NOMO-1 treated with dmso at 0.1 percent for 144 hours (cell line): ENCODE measurements at regions not wholly inside any gene's neighbourhood (a gene's known extent, or its start where the extent isn't known, plus 50 kb on each side); places are given as distances from the start of the nearest gene placed in this dataset.
"Not testable (repeated sequence)": the region's sequence is repeated elsewhere in the genome, so short reads cannot be mapped to it uniquely, and the experiment has no call there.

Experiments used
- DNase-seq: peaks from one replicate; lab custom pipeline; 2025; ENCODE audit not compliant: unreplicated experiment; lab: John Stamatoyannopoulos, UW

DNA sequence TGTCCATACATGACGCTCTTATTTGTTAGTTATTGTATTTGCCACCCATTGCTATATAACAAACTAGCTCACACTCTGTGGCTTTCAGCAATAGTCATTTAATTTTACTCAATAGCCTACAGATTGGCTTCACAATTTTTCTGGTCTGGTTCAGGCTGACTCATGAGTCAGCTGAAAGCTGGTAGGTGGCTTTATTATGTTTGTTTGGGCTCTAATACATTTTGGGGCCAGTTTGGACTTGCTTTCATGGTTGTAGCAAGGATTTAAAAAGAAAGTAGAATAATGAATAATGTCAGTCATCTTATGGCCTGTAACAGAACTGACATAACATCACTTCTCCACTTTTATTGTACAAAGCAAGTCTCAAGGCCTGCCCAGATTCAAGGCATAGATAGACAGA lies 338.7 kb downstream of the LRRIQ3 start:
- DNase-seq, result no peak

DNA sequence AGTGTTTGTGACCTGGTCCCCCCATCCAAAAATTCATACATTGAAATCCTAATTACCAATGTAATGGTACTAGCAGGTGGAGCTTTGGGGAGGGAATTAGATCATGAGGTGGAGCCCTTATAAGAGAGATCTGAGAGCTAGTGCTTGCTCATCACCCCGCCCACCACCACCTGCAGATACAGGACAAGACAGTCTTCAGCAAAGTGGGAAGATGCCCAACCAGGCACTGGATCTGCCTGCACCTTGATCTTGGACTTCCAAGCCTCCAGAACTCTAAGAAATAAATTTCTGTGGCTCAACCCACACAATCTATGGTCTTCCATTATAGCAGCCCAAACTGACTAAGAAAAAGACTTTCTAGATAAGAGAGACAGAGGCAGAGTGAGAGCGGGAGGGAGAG lies 343.4 kb downstream of the LRRIQ3 start:
- no peak for DNase-seq

DNA sequence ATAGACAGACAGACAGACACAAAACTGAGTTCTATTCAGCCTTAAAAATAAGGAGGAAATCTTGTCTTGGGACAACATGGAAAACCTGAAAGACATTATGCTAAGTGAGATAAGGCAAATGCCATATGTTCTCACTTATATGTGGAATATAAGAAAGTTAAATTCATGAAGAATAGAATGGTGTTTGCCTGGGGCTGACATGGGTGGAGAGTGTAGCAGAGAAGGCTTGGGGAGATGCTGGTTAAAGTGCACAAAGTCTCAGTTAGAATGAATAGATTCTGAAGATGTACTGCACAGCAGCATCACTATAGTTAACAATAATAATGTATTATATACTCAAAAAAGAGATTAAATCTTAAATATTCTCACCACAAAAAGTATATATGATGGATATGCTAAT lies 355.5 kb downstream of the LRRIQ3 start:
- DNase-seq, result no peak

- no peak for DNase-seq
Observed at GRCh38 chr1:73839922-73840321, 358.1 kb downstream of the LRRIQ3 start.

DNA sequence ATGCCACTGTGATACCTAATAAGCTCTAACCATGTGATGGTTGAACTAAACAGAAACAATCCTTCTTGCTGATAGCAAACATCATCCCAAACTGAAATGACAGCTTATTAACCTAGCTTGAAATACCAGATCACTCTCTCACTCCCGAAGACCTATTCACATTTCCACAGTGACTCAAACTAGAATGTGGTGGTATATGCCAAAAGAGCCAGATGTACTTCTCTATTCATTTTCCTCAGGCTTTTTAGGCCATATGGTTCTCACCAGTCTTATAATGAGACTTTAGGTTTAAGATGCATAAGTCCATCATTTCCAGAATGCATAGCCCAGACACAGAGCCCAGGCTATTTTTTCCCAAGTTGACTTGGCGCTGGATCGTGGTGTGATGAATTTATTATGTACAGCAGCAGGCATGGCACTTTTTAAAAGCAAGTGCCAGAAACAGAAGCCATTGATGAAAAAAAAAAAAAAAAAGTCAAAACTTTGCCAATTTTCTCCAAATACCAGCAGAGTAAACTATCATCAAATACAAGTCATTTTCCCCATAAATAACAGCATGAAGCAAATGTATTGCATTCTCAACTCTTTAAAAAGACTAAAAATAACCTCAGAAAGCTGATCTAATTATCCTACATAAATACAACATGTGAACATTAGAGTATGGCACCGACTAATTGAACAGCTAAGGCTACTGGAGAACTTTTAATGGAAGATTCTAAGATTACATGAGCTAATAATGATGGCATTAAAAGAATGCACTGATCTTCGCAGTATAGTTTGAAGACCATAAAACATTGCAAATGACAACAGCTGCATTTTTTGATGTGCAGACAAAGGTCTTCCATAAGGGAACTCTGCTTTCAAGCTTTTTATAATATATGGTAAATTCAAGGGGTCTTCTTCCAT lies 365.4 kb downstream of the LRRIQ3 start:
- DNase-seq, result no peak

DNA sequence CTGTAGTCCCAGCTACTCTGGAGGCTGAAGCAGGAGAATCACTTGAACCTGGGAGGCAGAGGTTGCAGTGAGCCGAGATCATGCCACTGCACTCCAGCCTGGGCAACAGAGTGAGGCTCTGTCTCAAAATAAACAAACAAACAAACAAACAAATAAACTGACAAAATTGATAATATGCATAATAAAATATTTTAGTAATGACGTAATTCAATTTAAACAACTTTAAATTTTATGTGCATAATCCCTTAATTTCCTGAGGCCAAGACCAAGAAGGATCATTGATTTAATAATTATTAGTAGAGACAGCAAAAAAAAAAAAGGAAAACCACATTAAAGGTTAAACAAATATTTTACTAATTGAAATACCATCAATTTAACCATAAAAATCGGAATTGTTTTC lies 370.7 kb downstream of the LRRIQ3 start:
- DNase-seq, result not testable (repeated sequence)

GRCh38 chr1:73824065-73824464 lies 373.9 kb downstream of the LRRIQ3 start:
- no peak for DNase-seq

DNA sequence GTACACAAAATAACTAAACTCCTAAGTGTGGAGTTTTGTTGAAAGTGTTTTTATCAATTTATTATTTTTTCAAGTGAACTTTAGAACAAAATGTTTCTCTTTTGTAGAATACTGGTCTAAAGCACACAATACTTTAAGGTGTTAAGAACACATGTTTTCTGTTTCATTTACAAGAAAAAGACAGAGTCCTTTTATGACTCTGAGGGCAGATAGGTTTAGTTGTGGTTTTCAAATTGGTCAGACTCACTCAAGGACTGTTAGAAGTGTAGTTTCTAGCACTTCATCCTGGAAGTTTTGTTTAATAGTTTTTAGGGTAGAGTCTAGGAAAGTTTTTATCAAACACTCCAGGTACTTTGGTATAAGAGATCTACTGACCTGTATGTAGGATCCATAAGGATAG lies 376.5 kb downstream of the LRRIQ3 start:
- no peak for DNase-seq

GRCh38 chr1:73820843-73821242 lies 377.1 kb downstream of the LRRIQ3 start:
- DNase-seq, result no peak

GRCh38 chr1:73813716-73814115 lies 384.3 kb downstream of the LRRIQ3 start:
- no peak for DNase-seq

- DNase-seq, result no peak
Observed at GRCh38 chr1:73813236-73813635, 384.7 kb downstream of the LRRIQ3 start.

GRCh38 chr1:73811798-73812197 lies 386.2 kb downstream of the LRRIQ3 start:
- DNase-seq, result no peak

- no peak for DNase-seq
Observed at GRCh38 chr1:73804935-73805334, 393.0 kb downstream of the LRRIQ3 start.

GRCh38 chr1:73803380-73803779 lies 394.6 kb downstream of the LRRIQ3 start:
- DNase-seq, result no peak

GRCh38 chr1:73801912-73802429 lies 396.0 kb downstream of the LRRIQ3 start:
- no peak for DNase-seq

- DNase-seq, result no peak
Observed at GRCh38 chr1:73800376-73800775, 397.6 kb downstream of the LRRIQ3 start.

- DNase-seq, result no peak
Observed at GRCh38 chr1:73789965-73790364, 408.0 kb downstream of the LRRIQ3 start.

GRCh38 chr1:73784026-73784425 lies 413.9 kb downstream of the LRRIQ3 start:
- no peak for DNase-seq

DNA sequence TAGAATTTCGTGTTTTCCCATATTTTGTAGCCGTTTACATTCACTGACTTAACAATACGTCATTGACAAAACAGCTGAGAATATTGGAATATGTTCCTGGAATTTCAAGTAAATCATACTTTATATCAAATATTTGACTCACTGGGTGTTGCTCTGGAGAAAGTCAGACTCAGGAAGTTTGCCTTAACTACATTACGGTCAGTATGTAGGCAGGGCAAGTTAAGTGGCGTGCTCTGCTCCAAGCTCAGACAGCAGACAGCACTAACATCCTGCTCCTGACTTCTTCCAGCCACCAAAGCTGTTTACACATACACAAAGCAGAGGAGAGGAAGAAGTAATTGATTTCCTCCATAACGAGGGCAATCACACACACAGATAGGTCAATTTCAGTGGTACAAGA lies 414.6 kb downstream of the LRRIQ3 start:
- DNase-seq, result no peak

DNA sequence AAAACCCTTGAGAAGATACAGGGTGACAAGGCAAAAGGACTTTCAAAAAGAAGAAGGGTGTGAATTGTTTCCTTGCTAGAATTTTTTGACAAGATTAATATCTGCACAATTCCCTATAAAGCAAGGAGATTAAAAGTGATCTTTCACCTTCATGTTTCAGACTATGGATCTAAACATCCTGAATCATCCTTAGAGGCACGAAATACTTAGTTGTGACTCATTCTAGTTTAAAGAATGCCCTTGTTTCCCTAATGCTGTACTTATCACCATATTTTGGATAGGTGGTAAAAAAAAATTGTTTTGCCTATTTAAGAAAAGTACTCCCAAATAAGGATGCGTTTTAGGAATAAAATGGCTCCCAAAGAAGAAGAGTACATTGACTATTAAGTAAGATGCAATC lies 415.1 kb downstream of the LRRIQ3 start:
- no peak for DNase-seq

- no peak for DNase-seq
Observed at GRCh38 chr1:73781251-73781650, 416.7 kb downstream of the LRRIQ3 start.

DNA sequence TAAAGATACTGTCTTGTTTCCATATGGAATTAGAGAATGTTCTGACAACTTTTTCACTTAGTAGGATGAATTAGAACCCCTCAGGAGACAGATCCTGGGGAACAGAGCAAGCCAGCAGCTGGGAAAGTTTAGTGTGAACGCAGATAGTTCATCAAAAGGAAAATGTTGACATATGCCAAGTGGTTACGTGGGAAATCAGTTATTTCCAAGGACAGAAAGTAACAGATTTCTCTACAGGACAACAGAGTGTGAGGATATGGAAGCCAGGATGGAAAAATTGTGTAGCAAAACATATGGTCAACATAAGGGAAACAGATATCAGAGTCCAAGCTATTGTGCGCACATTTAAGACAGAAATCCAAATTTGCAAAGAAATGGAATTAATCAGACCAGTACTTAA lies 419.5 kb downstream of the LRRIQ3 start:
- DNase-seq, result no peak

GRCh38 chr1:73775896-73776295 lies 422.1 kb downstream of the LRRIQ3 start:
- DNase-seq, result no peak
